Neuron (in vitro differentiated cells): ENCODE measurements at regions not wholly inside any gene's neighbourhood (a gene's known extent, or its start where the extent isn't known, plus 50 kb on each side); places are given as distances from the start of the nearest gene placed in this dataset.

Experiments used
- H2AFZ ChIP-seq: one replicate; pipeline ENCODE4 v1.6.1; 2013; ENCODE audit warnings: low read depth, mild to moderate bottlenecking, inconsistent platforms, low read length, moderate library complexity
- H3K27me3 ChIP-seq: one replicate; pipeline ENCODE4 v1.6.1; 2013; ENCODE audit warnings: low read length; ENCODE audit not compliant: insufficient read depth
- H3K36me3 ChIP-seq: one replicate; pipeline ENCODE4 v1.6.1; 2013; ENCODE audit warnings: low read length; ENCODE audit not compliant: insufficient read depth
- H3K4me1 ChIP-seq: one replicate; pipeline ENCODE4 v1.6.1; 2013; ENCODE audit warnings: low read length; ENCODE audit not compliant: insufficient read depth
- H3K4me3 ChIP-seq: 2 replicates; pipeline ENCODE4 v1.5.1; 2013; ENCODE audit warnings: mild to moderate bottlenecking, low read length, moderate library complexity
- H3K9me3 ChIP-seq: one replicate; pipeline ENCODE4 v1.6.1; 2013; ENCODE audit warnings: low read length

DNA sequence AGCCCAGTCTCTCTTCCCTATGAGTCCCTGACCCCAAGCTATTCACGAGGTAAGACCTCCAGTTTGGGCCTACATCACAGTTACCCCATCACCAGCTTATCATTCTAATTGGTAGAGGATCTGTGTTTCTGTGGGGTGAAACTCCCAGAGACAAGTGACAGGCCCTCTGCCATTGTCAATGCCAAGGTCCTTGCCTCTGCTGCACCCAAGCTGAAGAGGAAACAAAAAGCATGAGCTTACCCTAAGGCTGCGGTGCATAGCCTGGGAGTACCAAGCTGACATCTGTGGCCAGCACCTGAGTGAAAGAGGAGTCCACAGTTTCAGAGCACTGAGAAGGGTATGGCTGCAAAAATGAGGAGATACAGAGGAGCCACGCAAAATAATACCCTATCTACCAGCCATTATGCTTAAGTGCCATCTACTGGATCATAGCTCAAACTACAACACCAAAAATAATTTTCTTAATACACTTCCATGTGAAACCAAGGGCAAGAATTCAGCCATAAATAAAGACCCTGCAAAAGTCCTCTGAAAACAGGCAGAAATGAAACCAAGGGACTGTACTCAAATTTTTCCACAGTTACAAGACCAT lies 62.3 kb upstream of the ANO5 start:
- Histone ChIP-seq H3K4me1 (no peaks in the 10 kb centered on the region), H3K27me3 (no peaks in the 10 kb centered on the region), H3K9me3 (no peaks in the 10 kb centered on the region), H3K36me3 (no peaks in the 10 kb centered on the region), H2AFZ (no peak overlapping the region), H3K4me3 (no peak overlapping the region)

GRCh38 chr11:22133776-22134175 lies 59.1 kb upstream of the ANO5 start:
- H3K4me3 ChIP-seq, result no peak overlapping the region
- H3K36me3 ChIP-seq, result no peaks in the 10 kb centered on the region
- no peaks in the 10 kb centered on the region for H3K27me3 ChIP-seq
- H3K9me3 ChIP-seq, result no peaks in the 10 kb centered on the region
- no peaks in the 10 kb centered on the region for H3K4me1 ChIP-seq
- H2AFZ ChIP-seq, result no peak overlapping the region

- H3K4me3 ChIP-seq, result no peak overlapping the region
- no peak overlapping the region for H2AFZ ChIP-seq
- no peaks in the 10 kb centered on the region for H3K4me1 ChIP-seq
- no peaks in the 10 kb centered on the region for H3K36me3 ChIP-seq
- H3K9me3 ChIP-seq, result no peaks in the 10 kb centered on the region
- no peaks in the 10 kb centered on the region for H3K27me3 ChIP-seq
Observed at GRCh38 chr11:22138264-22138663, 54.6 kb upstream of the ANO5 start.
